ENCODE measurements at regions not wholly inside any gene's neighbourhood (a gene's known extent, or its start where the extent isn't known, plus 50 kb on each side); places are given as distances from the start of the nearest gene placed in this dataset.

DNA sequence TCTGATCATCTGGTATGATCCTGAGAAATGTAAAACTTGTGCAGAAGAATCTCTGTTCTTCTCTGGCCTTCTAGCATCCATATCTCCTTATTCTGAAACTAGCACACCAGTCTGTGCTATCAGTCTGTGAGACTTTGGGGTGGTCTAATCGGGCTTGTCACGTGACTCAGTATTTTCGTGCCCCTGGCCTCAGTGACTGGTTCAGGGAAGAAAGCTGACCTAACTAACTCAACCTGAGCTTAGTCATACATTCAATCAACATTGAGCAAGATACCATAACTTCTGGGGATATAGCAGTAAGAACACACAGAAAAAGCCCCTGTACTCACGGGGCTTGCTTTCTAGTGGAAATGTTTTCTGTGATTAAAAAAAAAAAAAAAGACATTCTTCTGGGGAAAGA is 109.3 kb downstream of the DKK1 start:
- no peak for TF ChIP-seq GATA2 (IDR thresholded peaks at IDR 0.05; ENCODE audit: low read depth, low read length)
- TF ChIP-seq GATA3 (IDR thresholded peaks at IDR 0.05; ENCODE audit: low read depth, low read length) = no peak

DNA sequence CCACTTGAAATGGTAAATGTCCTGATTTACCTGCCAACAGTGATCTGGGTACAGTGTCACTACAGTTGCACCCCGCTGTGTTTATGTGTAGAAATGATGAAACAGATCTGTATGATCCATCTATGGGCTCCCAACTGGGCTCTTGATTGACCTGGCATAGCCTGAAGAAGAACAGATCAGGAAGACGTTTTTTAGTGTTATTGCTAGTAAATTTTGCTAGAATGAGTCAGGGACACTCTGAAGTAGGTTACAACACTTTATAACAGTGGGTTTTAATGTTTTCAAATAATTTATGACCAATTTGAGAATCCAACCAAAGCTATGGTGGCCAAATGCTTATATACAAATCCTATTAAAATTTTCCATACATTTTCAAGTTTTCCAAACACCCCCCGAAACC is 110.3 kb downstream of the DKK1 start:
- TF ChIP-seq GATA2 (IDR thresholded peaks at IDR 0.05; ENCODE audit: low read depth, low read length) (no peak), GATA3 (IDR thresholded peaks at IDR 0.05; ENCODE audit: low read depth, low read length) (no peak)

DNA sequence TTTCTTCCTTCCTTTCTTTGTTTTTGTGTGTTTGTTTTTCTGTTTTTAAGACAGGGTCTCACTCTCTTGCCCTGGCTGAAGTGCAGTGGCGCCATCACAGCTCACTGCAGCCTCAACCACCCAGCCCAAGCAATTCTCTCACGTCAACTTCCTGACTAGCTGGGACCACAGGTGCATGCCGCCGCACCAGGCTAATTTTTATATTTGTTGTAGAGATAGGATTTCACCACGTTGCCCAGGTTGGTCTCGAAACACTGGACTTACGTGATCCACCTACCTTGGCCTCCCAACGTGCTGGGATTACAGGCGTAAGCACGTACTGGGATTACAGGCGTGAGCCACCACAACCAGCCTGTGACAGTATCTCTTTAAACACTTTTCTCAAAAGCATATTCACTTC is 120.7 kb downstream of the DKK1 start:
- TF ChIP-seq GATA2 (IDR thresholded peaks at IDR 0.05; ENCODE audit: low read depth, low read length) = no peak
- TF ChIP-seq GATA3 (IDR thresholded peaks at IDR 0.05; ENCODE audit: low read depth, low read length) = no peak

- TF ChIP-seq GATA3 (IDR thresholded peaks at IDR 0.05; ENCODE audit: low read depth, low read length) (no peak), GATA2 (IDR thresholded peaks at IDR 0.05; ENCODE audit: low read depth, low read length) (no peak)
Measured at GRCh38 chr10:52436664-52437063, 122.6 kb downstream of the DKK1 start.

DNA sequence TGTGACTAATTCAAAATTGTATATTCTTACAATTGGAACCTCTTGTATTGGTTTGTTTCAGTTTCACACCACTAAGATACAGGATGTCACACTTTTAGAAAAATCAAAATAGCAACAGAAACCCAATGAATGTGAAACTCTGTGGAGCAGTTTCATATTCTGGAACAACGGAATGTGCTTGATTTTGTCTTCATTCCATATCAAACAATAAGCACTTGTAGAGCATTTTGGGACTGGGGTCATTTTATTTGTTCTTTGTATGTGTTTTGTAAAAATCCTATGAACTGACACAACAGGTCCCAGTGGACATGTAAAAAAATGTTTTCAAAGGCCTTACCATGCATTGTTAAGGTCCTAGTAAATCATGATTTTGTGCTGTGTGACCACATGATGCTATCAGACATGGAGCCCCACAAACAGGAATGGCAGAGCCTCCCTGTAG is 123.1 kb downstream of the DKK1 start:
- TF ChIP-seq GATA3 (IDR thresholded peaks at IDR 0.05; ENCODE audit: low read depth, low read length) = no peak
- no peak for TF ChIP-seq GATA2 (IDR thresholded peaks at IDR 0.05; ENCODE audit: low read depth, low read length)

GRCh38 chr10:52438119-52438518 is 124.0 kb downstream of the DKK1 start:
- TF ChIP-seq GATA2 (IDR thresholded peaks at IDR 0.05; ENCODE audit: low read depth, low read length) = no peak
- TF ChIP-seq GATA3 (IDR thresholded peaks at IDR 0.05; ENCODE audit: low read depth, low read length) = no peak

GRCh38 chr10:52440612-52441285 is 126.7 kb downstream of the DKK1 start:
- TF ChIP-seq GATA3 (IDR thresholded peaks at IDR 0.05; ENCODE audit: low read depth, low read length) (no peak), GATA2 (IDR thresholded peaks at IDR 0.05; ENCODE audit: low read depth, low read length) (no peak)

DNA sequence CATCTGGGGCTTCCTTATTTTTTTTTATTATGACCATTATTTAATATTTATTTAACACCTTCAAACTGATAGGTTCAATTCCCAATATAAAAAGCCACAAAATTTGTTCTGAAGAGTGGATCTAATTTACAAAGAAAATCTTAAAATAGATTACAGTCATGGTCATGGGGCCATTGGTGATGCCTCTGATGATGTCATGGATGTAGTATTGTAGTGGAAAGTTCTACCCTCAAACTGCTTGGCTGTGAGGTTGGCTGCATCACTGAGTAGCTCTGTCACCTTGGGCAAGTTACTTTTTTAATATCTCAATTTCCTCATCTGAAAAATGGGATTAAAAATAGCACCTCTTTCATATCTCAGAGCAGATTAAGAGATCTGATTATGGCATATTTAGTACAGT is 128.5 kb downstream of the DKK1 start:
- TF ChIP-seq GATA3 (IDR thresholded peaks at IDR 0.05; ENCODE audit: low read depth, low read length) (no peak), GATA2 (IDR thresholded peaks at IDR 0.05; ENCODE audit: low read depth, low read length) (no peak)

DNA sequence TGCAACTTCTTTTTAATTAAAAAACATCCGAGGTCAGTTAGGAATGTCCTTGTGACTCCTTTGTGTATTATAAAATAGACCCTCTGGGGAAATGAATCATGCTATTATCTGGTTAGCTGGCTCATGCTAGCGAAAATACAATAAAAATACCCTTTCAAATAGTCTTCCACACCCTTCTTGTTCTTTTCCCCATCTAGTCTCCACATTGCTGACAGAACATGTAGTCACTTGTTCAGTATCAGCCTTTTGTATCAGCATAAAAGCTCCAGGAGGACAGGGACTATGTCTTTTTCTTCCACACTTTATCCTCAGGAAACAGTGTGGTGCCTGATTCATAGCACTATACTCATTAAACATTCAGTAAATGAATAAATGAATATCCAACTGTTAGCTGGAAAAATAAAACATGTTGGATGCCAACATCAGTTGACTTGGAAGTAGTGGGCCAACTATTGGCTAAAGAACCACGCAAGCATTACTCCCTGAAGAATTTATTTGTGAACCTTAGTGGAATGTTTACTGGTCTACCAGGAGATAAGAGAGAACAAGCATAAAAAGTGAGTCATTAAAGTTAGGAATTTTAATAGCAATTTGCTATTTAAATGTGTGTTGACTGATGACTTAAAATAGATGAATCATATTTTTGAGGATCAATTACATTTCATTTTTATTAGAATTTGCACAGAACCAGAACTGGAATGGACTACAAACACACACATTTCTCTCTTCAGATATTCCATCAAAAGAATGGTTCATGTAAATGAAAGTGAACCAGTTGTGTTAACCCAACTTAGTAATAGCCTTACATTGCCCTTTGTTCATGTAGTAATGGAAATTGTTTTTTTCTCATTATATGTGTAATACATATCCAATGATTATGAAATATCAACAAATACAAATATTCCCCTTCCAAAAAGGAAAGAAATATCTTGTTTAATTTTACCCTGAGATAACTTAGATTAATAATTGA is 129.6 kb downstream of the DKK1 start:
- TF ChIP-seq GATA2 (IDR thresholded peaks at IDR 0.05; ENCODE audit: low read depth, low read length) (no peak), GATA3 (IDR thresholded peaks at IDR 0.05; ENCODE audit: low read depth, low read length) (no peak)

DNA sequence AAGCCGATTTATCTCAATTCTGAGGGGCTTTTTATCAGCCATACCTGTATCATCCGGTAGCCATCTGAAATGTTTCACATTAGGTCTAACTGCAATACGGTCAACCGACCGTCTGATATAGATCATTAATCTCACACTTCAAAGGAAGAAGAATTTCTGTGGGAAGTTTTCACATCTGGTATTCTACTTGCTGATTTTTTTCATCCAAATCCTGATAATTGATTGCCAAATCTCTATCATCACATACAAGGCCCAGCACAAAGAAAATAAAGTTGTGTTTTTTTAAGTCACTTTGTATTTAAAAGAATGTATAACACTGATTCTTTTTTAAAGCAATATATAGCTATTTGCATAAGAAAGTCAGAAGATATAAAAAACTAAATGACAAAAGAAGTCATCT is 132.3 kb downstream of the DKK1 start:
- TF ChIP-seq GATA2 (IDR thresholded peaks at IDR 0.05; ENCODE audit: low read depth, low read length) (no peak), GATA3 (IDR thresholded peaks at IDR 0.05; ENCODE audit: low read depth, low read length) (no peak)

DNA sequence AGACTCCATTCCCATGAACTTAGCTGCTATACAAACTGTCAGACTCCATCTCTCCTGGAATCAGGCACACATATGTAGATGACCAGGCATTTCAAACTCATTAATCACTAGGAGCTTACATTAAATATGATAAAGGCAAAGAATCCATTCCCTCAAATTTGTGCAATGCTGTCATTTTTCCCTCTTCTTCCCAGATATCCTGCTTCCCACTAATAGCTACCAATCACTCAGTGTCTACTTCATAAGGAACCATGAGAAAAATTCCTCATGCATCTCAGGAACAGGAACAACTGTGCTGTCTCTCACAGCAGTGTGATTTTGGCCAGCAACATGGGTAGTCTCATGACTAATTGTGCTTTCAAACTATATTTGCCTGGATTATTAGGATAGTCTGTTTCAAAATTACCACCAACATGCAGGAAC is 133.9 kb downstream of the DKK1 start:
- no peak for TF ChIP-seq GATA2 (IDR thresholded peaks at IDR 0.05; ENCODE audit: low read depth, low read length)
- TF ChIP-seq GATA3 (IDR thresholded peaks at IDR 0.05; ENCODE audit: low read depth, low read length) = no peak

DNA sequence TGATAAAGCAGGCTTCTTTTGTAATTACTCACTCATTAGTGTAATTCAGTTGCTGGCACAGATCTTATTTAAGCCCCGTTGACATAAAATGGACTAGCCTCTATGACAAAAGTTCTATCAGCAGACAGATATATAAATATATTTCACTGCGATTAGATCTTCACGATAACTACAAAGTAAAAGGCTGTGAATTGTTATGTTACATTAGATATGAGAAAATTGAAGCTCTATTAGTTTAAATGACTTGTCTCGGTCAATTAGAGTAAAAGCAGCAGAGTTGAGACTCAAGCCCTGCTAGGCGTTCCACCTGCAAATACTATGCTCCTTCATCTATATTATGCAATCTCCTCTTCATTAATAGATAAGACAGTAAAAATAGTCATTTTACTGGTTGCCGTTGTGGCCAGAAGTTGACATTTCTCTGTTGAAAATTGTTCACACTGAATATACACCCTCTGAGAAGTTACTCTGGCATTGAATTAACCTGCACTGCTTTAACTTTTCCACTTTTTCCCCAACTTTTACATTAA is 136.7 kb downstream of the DKK1 start:
- TF ChIP-seq GATA2 (IDR thresholded peaks at IDR 0.05; ENCODE audit: low read depth, low read length) = no peak
- TF ChIP-seq GATA3 (IDR thresholded peaks at IDR 0.05; ENCODE audit: low read depth, low read length) = no peak

DNA sequence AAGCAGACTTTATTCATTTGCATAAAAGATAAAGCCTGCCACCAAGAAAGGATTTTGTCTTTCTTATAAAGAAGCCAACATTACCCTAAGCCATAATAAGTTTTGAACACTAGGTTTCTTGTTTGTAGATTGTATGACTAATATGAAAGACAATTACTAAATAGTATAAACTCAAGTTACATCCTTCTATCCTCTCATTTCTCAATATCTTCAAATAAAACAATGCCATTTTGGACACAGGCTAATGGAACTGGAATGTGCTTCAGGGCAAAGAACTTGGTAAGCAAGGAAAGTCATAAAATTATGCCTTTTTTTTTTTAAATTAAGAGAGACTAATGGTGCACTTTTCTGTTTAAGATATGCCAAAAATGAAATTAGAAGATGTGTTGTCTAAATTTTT is 137.7 kb downstream of the DKK1 start:
- TF ChIP-seq GATA3 (IDR thresholded peaks at IDR 0.05; ENCODE audit: low read depth, low read length) = no peak
- no peak for TF ChIP-seq GATA2 (IDR thresholded peaks at IDR 0.05; ENCODE audit: low read depth, low read length)
